ENCODE measurements at regions not wholly inside any gene's neighbourhood (a gene's known extent, or its start where the extent isn't known, plus 50 kb on each side); places are given as distances from the start of the nearest gene placed in this dataset.

DNA sequence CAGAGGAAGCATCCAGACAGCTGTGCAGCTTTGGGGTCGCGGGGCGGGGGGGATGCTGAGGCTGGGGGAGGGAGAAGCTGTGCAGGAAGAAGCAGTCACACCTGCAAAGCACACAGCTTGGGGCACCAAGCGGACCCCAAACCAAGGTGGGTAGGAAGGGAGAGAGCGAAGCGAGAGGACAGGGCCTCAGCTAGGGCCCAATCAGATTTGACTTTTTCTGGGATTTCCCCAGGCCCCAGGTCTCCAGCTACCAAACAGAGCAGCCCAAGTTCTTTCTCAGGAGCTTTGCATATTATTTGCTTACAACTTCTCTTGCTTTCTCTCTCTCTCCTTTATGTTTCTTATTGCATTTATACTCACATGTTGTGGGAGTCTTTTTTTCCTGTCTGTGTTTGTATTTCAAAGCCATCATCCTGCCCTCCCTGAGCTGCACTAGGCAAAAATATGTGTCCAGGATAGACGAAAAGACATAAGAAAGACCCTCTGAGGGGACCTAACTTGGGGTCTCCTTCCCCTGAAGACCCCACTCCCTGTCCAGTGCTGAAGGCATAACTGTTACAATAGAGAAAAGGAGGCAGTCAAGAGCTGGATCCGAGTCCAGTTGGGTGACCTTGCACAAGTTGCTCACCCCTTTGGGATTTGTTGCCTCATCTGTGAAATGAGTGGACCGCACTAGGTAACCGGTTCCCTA is 50.6 kb upstream of the SMNDC1 start:
- no peak for DNase-seq

- no peak for DNase-seq
Observed at GRCh38 chr10:110355922-110356627, 51.4 kb upstream of the SMNDC1 start.

DNA sequence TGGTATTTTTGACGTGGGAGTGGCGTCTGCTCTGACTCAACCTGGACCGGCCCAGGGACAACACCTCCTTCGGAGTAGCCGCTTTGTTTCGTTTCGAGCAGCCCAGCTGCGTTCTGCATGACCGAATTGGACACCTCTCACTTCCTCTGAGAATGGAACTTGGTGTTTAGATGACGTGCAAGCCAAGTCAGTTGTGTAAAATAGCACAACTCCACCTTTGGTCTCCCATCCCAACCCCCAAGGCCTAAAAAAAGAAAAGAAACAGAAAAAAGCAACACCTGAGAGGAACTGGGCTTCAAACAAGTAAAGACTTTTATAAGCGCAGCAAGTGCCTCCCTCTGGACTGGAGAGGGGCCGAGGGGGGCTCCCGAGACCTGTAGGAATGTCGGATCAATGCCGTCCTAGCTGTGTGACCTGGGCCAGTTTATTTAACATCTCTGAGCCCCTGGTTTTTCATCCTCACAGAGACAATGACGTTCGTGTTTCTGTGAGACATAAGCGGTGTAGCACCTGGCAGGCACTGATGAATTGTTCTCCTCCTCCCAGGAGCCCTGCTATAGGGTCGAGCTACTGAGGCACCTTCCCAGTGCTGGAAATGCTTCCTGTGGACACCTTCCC is 52.0 kb upstream of the SMNDC1 start:
- no peak for DNase-seq

GRCh38 chr10:110357252-110357780 is 52.6 kb upstream of the SMNDC1 start:
- DNase-seq: peak; percentile 28

- no peak for DNase-seq
Observed at GRCh38 chr10:110357871-110358270, 53.2 kb upstream of the SMNDC1 start.

DNA sequence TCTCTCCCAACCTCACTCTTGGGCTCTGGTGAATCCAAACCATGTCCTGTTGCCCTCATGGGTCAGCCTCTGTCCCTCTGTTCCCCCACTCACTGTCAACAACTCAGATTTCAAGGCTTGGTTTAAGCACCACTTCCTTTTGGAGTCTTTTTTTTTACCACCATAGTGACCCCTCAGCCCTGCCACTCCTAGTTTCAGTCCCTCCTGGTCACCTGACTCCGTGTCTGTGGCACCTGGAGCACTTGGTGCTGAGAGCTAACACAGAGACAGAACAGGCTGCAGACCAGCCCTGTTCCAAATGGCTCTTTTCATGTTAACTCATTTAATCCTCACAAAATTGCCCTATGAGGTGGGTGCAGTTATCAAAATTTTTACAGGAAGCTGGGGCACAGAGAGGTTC is 53.6 kb upstream of the SMNDC1 start:
- DNase-seq: no peak

GRCh38 chr10:110358869-110359629 is 54.3 kb upstream of the SMNDC1 start:
- no peak for DNase-seq

DNA sequence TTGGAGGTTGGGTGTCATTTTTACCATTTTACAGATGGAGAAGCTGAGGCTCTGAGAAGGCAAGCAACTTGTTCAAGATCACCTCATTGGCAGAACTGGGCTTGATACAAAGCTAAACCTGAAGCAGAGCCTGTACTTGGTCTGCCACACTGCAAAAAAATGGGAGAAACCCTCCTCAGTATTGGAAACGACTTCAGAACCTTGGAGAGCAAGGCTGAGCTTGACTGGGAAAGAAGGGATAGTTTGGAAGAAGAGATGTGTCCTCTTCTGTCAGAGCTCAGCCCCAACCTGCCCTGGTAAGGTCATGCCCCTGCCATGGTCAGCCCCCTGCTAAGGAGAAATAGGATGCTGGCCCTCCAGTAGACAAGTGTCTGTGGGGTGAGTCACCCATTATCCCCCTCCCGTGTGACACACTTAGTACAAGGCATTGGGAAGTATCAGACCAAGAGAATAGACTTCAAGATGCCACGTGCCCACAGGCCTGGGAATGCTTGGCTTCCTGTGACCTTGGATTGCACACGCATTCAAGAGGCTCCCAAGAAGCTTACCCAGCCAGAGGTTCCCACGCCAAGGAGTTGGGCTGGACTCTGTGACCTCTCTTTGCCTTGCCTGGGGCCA is 56.2 kb upstream of the SMNDC1 start:
- no peak for DNase-seq

GRCh38 chr10:110361800-110362456 is 57.2 kb upstream of the SMNDC1 start:
- DNase-seq: no peak

- peak; percentile 65 for DNase-seq
Observed at GRCh38 chr10:110363572-110364411, 59.1 kb upstream of the SMNDC1 start.

- no peak for DNase-seq
Observed at GRCh38 chr10:110364531-110364937, 59.8 kb upstream of the SMNDC1 start.

GRCh38 chr10:110365356-110366143 is 60.8 kb upstream of the SMNDC1 start:
- no peak for DNase-seq

- DNase-seq: no peak
Observed at GRCh38 chr10:110366635-110367034, 61.9 kb upstream of the SMNDC1 start.

DNA sequence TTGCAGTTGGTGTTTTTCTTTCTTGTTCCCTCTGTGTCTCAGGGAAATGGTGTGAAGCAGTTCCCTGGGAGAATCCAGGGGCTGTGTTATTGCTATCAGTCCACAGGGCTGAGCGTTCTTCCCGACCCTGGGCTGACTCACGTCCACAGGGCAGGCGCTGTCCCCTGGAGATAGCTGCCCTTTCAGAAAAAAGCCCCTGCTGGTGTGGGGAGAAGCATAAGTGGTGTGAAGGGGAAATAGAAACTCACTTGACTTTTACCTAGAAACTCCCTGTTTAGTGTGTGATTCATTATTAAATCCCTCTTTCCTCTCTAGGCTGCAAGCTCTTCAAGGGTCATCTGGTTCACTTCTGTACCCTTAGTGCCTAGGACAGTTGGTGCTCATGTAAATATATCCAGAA is 63.3 kb upstream of the SMNDC1 start:
- DNase-seq: no peak

DNA sequence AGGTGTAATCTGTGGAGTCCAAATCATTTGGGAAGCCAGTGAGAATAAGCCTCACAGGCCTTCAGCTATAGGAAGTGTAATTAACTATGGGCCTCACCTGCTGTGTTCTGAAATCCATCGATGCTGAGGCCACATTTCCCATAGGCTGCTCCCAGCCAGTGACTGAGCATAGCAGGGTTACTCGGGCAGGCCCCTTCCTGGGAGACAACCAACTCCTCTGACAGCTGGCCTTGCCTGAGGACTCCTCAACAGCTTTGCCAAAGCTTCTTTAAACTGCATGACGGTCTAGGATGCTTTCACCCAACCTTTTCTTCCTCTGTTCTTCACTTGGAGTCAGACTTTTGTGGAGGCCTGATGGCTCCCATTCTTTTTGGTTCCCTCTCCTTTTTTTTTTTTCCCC is 63.8 kb upstream of the SMNDC1 start:
- DNase-seq: no peak

DNA sequence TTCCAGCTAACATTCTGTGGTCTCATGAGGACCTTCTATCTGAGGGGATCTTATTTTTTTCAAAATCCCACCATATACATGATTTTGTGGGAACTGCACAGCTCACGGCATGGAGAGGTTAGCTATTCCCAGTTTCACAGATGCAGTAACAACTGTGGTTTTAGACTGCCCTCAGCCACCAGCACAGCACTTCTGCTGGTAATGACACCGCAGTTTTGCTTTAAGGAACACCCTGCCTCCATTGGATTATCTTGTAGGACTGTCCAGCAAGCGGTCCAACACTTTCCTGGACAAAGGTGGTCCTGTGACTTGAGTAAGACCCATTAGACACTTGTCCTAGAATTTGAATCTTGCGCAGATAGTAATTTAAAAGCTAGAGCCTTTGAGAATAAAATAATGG is 65.3 kb upstream of the SMNDC1 start:
- no peak for DNase-seq

DNA sequence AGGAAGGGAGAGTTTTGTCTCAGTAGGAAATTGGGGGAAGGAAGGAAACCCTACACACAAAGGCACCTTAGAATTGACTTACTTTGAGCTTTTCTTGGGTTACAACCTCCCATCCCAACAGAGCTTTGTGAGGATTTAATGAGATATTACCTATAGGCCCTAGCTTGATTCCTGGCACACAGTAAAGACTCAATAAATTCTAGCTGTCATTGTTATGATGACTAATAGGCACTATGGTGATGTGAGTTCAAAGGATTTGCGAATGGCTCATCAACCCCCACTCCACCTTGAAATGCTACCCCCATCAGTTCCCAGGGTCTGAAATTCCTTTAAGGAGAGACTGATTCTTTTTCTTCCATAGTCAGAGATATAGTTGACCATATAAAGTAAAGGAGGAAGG is 67.9 kb upstream of the SMNDC1 start:
- no peak for DNase-seq

DNA sequence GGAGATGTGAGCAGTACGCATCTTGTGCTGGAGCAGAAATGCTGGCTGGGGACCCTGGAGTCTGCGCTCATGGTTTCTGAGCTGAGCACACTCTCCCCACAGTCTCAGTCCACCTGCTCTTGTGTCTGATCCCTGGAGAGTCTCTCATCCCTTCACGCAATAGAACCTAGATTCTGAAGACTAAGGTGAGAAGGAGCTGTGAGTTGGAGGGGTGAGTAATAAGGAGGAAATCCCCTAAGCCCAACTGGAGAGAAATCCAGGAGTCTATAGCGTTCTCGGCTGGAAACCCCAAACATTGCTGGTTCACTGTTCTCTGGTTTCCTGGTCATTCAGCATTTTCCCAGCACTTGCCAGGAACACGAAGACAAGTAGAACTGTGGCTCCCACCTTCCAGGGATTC is 68.3 kb upstream of the SMNDC1 start:
- DNase-seq: no peak

DNA sequence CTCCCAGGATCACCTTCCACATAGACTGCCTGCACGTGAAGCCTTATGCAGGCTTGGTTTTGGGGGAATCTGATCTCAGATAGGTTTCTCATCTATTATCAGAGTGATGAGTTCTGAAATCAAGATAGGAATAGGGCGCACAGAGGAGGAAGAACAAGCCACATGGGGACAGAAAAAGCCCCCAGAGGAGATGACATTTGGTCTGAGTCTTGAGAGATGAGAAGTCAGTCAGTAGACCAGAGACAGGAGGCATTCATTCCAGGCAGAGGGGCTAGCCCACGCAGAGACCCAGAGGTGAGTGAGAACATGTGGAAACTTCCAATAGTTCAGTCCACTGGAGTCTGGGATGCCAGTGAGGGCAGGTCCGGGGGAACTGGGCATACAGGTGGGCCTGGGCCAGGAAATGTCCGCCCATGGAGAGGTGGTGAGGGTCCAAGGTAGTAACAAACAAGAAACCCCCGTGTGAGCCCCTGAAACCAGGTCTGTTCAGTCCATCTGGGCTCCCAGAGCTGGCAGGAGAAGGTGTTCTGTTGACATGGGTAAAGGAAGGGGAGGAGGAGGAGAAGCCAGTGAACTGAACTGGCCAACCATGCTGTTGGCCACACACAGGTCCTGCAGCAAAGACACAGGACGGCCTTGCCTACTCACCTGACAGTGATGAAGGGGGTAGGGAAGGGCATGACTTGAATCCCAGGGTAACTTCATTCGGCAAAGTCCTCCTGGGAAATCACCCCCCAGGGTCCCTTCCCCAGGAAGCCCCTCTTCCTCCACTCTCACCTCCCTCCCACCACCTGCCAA is 69.3 kb upstream of the SMNDC1 start:
- DNase-seq: no peak

Data from occipital lobe (tissue), 1 donor.